ENCODE measurements at regions not wholly inside any gene's neighbourhood (a gene's known extent, or its start where the extent isn't known, plus 50 kb on each side); places are given as distances from the start of the nearest gene placed in this dataset.

DNA sequence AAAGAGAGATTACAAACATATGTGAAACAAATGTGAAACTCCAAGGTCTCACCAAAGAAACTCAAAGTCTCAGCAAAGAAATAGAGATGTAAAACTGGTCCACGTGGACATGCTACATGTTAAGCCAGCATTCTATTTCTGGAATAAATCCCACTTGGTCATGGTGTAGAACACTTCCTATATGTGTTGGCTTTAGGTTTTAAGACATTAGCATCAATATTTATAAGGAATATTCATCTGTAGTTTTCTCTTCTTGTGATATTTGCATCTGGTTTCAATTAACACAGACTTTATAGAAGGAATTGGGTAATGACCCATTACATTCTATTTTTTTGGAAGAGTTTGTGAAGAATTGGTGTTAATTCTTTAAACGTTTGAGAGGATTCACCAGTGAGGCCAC, 133.1 kb downstream of the COPS8 start:
- no peak for DNase-seq

- DNase-seq, result no peak
Observed at GRCh38 chr2:237219826-237220225, 134.1 kb downstream of the COPS8 start.

DNA sequence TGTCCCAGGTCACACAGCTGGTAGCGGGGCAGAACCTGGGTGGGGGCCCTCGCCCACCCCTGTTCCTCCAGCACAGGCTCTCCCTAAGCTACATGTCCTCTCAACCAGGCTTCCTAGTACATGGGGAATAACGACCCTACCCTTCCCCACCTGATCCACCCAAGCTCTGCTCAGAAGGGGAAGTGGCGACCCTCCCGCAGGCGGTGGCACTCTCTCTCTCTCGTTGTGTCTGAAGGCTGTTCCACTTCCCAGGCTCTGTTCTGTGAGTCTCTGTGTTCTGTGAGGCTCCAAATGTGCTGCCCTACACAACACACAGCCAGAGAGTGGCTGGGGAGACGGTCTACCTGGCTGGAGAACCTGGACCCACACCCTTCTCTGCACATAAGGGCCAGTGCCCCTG, 135.8 kb downstream of the COPS8 start:
- no peak for DNase-seq

DNA sequence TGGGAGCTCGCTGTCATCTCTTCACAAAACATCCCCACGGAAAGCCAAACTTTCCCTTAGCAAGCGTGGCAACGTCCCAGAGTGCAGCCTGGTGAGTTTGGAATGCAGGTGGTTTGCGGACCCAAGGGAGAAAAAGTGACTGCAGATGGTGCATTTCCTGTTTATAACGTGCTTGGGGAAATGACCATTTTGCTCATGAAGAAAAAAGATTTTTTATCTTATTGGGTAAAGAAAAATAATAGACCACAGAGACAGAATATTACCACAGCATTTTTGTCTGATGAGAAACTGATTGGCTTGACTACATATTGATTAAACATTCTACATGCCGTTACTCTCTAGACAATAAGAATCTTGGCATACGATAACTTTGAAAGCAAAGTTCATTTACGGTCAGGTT, 136.5 kb downstream of the COPS8 start:
- no peak for DNase-seq

- no peak for DNase-seq
Observed at GRCh38 chr2:237222601-237223041, 136.9 kb downstream of the COPS8 start.

GRCh38 chr2:237223201-237223861, 137.6 kb downstream of the COPS8 start:
- no peak for DNase-seq

GRCh38 chr2:237227190-237227589, 141.5 kb downstream of the COPS8 start:
- no peak for DNase-seq

DNA sequence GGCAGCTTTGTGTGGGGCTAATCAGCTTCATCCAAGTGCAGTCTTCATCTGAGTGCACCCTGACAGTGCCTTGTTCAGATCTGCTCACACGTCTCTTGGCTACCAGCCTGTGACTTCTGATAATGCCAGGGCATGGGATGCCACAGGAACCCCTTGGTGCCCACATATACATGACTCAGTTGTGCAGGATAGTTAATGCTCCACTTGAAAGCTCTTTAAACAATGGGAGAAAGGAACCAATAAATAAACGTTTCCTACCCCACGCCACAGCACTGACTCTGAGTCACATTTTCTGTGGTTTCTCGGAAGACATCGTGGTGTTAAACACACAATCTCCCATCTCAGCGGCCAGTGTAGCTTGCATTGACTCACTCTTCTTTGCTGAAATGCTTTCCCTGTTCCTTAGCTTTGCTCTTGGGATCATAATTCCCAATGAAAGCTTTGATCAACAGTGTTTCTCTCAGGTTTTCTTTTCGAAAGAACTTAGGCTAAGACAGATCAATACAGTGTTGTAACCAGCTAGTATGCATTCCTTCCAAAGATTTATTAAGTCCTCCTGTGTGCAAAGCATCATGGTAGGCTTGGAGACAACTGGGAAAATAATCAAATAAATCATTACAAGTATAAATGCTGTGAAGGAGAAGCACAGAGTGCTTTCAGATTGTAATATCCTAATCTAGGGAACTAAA, 142.0 kb downstream of the COPS8 start:
- DNase-seq, result no peak

DNA sequence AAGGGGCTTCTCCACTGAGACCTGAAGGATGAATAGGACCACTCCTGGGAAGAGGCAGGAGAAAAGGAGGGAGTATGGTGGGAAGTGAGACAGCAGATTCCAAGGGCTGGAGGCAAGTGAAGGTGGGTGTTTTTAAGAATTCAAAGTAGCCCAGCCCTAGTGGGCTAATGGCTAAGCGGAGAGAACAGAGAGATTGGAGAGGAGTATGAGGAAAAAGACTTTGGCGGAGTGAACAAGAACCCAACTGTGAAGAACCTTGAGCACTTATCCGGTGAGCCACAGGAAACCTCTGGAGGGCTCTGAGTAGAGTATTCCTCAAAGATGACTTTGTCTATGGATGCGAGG, 142.6 kb downstream of the COPS8 start:
- no peak for DNase-seq

DNA sequence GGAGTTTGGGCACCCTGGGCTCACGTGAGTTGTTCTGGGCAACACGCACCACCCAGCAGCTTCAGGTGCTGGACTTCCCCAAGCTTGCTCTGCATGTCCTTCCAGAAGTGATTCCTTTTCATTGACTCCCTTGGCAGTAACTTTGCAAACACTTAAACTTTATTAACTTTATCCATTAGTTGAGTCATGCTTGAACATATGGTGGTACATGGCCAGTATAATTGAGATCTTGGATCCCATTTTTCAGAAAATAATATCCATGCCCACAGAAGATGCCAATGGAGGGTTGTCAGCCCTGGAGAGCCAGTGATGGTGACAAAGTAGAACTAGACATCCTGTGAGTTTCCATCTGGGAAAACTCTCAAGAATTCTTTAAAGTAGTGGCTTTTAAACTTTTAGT, 144.2 kb downstream of the COPS8 start:
- DNase-seq, result no peak

- DNase-seq, result no peak
Observed at GRCh38 chr2:237230355-237230754, 144.7 kb downstream of the COPS8 start.

GRCh38 chr2:237231593-237231992, 145.9 kb downstream of the COPS8 start:
- no peak for DNase-seq

DNA sequence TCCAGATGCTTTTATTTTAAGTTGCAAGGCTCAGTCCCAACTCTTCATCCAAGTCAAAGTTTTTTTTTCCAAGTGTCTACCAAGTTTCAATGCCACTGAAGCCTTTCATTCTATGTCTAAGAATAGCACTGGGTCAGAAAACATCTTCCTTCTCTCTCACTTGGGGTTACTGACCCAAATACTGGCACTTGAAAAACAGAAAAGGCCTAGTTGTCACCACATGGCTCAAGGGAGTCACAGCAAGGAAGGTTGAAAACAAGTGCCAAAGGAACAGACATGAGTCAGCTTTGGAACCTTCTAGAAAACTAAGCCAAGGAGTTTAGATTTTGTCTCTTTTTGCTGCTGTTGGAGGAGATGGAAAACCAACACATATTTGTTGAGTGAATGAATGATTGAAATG, 146.5 kb downstream of the COPS8 start:
- DNase-seq, result no peak

DNA sequence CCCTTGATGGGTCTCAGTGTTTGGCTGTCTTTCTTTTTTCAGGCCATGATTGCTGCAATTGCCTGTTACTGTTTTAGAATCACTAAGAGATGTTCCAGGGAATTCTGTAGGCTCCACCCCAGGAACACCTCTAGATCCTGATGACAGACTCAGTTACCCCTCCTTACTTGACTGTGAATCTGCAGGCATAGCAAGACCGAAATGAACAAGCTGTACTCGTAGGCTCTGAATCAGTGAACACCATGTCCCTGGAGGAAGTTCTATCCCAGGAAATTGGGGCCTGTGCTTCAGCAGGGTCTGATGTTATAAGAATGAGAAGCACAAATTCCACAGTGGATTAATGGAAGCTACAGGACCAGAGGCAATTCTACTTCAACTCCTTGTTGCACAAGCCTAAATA, 148.6 kb downstream of the COPS8 start:
- no peak for DNase-seq

DNA sequence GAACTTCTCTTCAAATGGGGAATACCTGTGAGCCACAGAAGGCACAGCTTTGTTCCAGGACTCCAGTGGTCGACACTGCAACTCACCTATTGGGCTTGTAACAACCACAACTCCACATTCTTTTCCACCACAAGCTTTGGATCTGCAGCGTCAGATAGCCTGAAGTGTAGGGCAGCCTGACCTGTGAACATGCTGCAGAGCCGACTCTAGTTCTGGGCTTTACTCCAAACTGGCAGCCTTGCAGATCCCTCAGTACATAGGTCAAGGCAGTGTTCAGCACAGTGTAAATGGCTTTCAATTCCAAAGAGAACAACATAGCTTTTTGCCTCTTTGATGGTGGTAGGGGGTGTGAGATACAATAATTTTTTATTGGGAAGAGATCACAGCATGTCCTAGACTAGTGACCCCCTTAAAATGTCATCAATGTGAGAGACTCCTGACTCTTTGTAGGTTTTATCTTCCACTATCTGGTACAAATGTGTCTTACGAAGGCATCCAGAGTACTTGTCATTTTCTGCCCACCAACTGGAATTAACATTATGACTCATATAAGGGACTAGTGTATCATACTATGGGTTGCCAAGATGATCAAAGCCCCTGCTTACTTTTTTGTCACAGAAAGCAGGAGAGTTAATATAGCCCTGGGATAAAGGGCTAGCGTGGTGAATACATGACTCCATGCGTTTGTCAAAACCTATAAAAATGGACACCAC, 149.8 kb downstream of the COPS8 start:
- no peak for DNase-seq

DNA sequence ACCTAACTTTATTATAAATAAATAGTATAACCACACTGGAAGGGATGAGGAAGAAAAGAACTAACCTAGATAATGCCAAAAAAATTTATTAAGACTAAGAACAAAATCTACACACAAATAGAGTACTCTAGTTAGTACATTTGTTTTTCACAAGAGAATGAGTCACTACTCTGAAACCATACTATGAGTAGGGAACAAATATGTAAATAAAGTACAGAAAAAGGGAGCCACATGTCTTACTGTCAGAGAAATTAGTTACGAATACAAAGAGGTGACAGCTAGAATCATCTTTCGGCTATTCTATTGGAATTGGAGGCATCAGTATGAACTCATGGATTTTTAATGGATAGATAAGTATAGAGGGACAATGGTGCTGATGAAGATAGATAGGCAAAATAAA, 150.5 kb downstream of the COPS8 start:
- no peak for DNase-seq

GRCh38 chr2:237238249-237238648, 152.6 kb downstream of the COPS8 start:
- no peak for DNase-seq

DNA sequence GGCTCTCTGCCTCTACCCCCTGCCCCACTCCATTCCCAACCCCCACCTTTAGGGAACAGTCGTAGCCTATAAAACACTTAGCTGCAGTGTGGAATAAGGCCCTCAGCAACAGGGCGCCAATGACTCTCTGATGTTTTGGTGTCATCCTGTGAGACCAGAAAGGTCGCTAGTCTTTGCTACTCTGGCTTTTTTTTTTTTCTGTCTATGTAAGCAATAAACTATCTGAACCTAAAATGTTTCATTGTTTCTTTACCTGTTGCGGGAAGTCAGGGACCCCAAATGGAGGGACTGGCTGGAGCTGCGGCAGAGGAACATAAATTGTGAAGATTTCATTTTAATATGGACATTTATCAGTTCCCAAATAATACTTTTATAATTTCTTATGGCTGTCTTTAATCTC, 154.6 kb downstream of the COPS8 start:
- DNase-seq, result no peak

GRCh38 chr2:237240868-237241267, 155.2 kb downstream of the COPS8 start:
- peak; percentile 1 for DNase-seq

- no peak for DNase-seq
Observed at GRCh38 chr2:237242091-237242536, 156.4 kb downstream of the COPS8 start.

DNA sequence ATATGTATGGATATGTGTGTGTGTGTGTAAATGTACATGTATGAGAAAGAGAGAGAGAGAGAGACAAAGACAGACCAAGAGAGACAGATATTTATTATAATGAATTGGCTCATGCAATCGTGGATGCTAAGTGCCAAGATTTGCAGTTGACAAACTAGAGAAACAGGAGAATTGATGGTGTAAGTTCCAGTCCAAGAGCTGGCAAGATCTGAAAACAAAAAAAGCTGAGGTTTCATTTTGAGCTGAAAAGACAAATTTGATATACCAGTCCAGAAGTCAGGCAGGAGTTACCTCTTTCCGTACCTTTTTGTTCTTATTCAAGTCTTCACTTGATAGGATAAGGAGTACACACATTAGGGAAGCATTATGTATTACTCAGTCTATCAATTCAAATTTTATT, 157.8 kb downstream of the COPS8 start:
- DNase-seq, result no peak

GRCh38 chr2:237244178-237244577, 158.5 kb downstream of the COPS8 start:
- no peak for DNase-seq

DNA sequence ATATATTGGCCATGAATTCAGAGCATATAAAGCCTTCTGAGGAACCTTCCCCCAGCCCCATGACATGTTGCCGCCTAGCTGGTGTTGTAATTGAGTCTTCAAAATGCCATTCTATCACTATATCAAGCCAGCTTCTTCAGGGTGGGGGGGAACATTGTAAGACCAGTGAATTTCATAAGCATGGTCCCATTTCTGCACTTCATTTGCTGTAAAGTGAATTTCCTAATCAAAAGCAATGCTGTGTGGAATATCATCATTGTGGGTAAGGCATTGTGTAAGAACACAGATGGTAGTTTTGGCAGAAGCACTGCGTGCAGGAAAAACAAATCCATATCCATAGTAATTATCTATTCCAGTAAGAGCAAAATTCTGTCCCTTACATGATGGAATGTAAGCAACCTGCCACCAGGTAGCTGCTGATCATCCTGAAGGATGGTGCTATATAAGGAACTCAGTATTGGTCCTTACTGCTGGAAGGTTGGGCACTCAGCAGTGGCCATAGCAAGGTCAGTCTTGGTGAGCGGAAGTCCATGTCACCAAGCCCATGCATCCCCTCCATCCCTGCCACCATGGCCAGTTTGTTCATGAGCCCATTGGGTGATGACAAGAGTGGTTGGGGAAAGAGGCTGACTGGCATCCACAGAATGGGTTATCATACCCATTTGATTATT, 159.4 kb downstream of the COPS8 start:
- DNase-seq, result no peak

DNA sequence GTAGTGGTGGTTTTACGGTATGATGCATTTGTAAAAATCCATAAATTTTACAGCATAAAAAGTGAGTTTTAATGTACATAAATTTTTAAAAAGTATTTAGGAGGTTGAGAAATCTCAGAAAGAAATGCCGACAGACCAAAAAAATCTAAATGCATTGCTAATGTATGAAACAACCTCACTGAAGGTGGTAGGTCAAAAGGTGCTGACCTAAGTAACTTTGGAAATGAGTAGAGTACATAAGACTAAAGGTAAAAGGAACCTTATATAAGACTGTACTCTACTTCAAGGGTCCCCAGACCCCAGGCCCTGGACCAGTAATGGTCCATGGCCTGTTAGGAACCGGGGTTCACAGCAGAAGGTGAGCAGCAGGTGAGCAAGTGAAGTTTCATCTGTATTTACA, 163.4 kb downstream of the COL6A3 start:
- DNase-seq, result no peak
